Parathyroid adenoma (tissue), 2 donors: ENCODE measurements at regions not wholly inside any gene's neighbourhood (a gene's known extent, or its start where the extent isn't known, plus 50 kb on each side); places are given as distances from the start of the nearest gene placed in this dataset.

Source experiments
- H2AFZ ChIP-seq: fragments of 300-600 bp; sonication (generic); one replicate; pipeline ENCODE4 v1.7.0; 2017; ENCODE audit warnings: antibody characterized with exemption, mild to moderate bottlenecking
- H3K27ac ChIP-seq: fragments of 300-600 bp; sonication (generic); one replicate; pipeline ENCODE4 v1.7.0; 2017
- H3K27me3 ChIP-seq: fragments of 300-600 bp; sonication (generic); one replicate; pipeline ENCODE4 v1.7.0; 2017; ENCODE audit warnings: low read length; ENCODE audit not compliant: control insufficient read depth, insufficient read depth
- H3K36me3 ChIP-seq: fragments of 300-600 bp; sonication (generic); one replicate; pipeline ENCODE4 v1.7.0; 2017; ENCODE audit warnings: low read length; ENCODE audit not compliant: control insufficient read depth, insufficient read depth
- H3K4me1 ChIP-seq: fragments of 300-600 bp; sonication (generic); one replicate; pipeline ENCODE4 v1.7.0; 2017; ENCODE audit warnings: control low read depth
- H3K4me2 ChIP-seq: fragments of 300-600 bp; sonication (generic); one replicate; pipeline ENCODE4 v1.7.0; 2017; ENCODE audit warnings: low read length
- H3K4me3 ChIP-seq: fragments of 300-600 bp; sonication (generic); one replicate; pipeline ENCODE4 v1.7.0; 2017; ENCODE audit warnings: low read depth, low read length
- H3K79me2 ChIP-seq: fragments of 300-600 bp; sonication (generic); one replicate; pipeline ENCODE4 v1.7.0; 2017; ENCODE audit warnings: control low read depth
- H3K9ac ChIP-seq: fragments of 300-600 bp; sonication (generic); one replicate; pipeline ENCODE4 v1.7.0; 2017; ENCODE audit warnings: mild to moderate bottlenecking
- H3K9me3 ChIP-seq: fragments of 300-600 bp; sonication (generic); one replicate; pipeline ENCODE4 v1.7.0; 2017; ENCODE audit warnings: low read length; ENCODE audit not compliant: control insufficient read depth
- CTCF ChIP-seq: fragments of 300-600 bp; sonication (generic); IDR thresholded peaks from one replicate; pipeline ENCODE4 v1.7.0; 2017; ENCODE audit warnings: antibody characterized with exemption, mild to moderate bottlenecking
- donor health status: primary hyperparathyroidism.

- H3K27ac ChIP-seq: no peak overlapping the region
- no peak overlapping the region for H3K4me2 ChIP-seq
- H3K27me3 ChIP-seq: no peaks in the 10 kb centered on the region
- no peaks in the 10 kb centered on the region for H3K36me3 ChIP-seq
- H3K4me1 ChIP-seq: no peaks in the 10 kb centered on the region
- H2AFZ ChIP-seq: no peak overlapping the region
- TF ChIP-seq CTCF: no peak
- H3K9ac ChIP-seq: no peak overlapping the region
- no peak overlapping the region for H3K4me3 ChIP-seq
- no peaks in the 10 kb centered on the region for H3K9me3 ChIP-seq
- no peaks in the 10 kb centered on the region for H3K79me2 ChIP-seq
Observed at GRCh38 chr14:101034986-101035385, 131.5 kb upstream of the RTL1 start.

- no peak for TF ChIP-seq CTCF
- no peaks in the 10 kb centered on the region for H3K79me2 ChIP-seq
- no peaks in the 10 kb centered on the region for H3K4me1 ChIP-seq
- H3K27me3 ChIP-seq: no peaks in the 10 kb centered on the region
- no peak overlapping the region for H3K9ac ChIP-seq
- H3K4me3 ChIP-seq: no peak overlapping the region
- no peaks in the 10 kb centered on the region for H3K9me3 ChIP-seq
- H2AFZ ChIP-seq: no peak overlapping the region
- no peak overlapping the region for H3K4me2 ChIP-seq
- H3K36me3 ChIP-seq: no peaks in the 10 kb centered on the region
- no peak overlapping the region for H3K27ac ChIP-seq
Observed at GRCh38 chr14:101035466-101036225, 132.1 kb upstream of the RTL1 start.

- Histone ChIP-seq H3K4me2 (no peak overlapping the region), H3K4me3 (no peak overlapping the region), H3K9me3 (no peaks in the 10 kb centered on the region), H3K27me3 (no peaks in the 10 kb centered on the region), H3K36me3 (no peaks in the 10 kb centered on the region), H2AFZ (no peak overlapping the region), H3K79me2 (no peaks in the 10 kb centered on the region), H3K9ac (no peak overlapping the region), H3K27ac (no peak overlapping the region), H3K4me1 (no peaks in the 10 kb centered on the region)
- no peak for TF ChIP-seq CTCF
Observed at GRCh38 chr14:101037021-101037817, 133.7 kb upstream of the RTL1 start.

- no peaks in the 10 kb centered on the region for H3K79me2 ChIP-seq
- H2AFZ ChIP-seq: no peak overlapping the region
- H3K4me3 ChIP-seq: no peak overlapping the region
- H3K36me3 ChIP-seq: no peaks in the 10 kb centered on the region
- no peaks in the 10 kb centered on the region for H3K9me3 ChIP-seq
- no peak overlapping the region for H3K9ac ChIP-seq
- no peaks in the 10 kb centered on the region for H3K27me3 ChIP-seq
- H3K4me1 ChIP-seq: no peaks in the 10 kb centered on the region
- H3K27ac ChIP-seq: no peak overlapping the region
- H3K4me2 ChIP-seq: no peak overlapping the region
- TF ChIP-seq CTCF: no peak
Observed at GRCh38 chr14:101039031-101039754, 135.7 kb upstream of the RTL1 start.
